Dermis microvascular lymphatic vessel endothelial cell (primary cell): ENCODE measurements at regions not wholly inside any gene's neighbourhood (a gene's known extent, or its start where the extent isn't known, plus 50 kb on each side); places are given as distances from the start of the nearest gene placed in this dataset.

Source experiments
- DNase-seq, 2 donors: peaks; one replicate each; pipeline versions ENCODE4 v3.0.0 to v3.0.0-alpha.2; 2010; ENCODE audit warnings: low read depth in 2 of 2

GRCh38 chr13:103762523-103762922 lies 696.3 kb upstream of the SLC10A2 start:
- DNase-seq, result no peak

DNA sequence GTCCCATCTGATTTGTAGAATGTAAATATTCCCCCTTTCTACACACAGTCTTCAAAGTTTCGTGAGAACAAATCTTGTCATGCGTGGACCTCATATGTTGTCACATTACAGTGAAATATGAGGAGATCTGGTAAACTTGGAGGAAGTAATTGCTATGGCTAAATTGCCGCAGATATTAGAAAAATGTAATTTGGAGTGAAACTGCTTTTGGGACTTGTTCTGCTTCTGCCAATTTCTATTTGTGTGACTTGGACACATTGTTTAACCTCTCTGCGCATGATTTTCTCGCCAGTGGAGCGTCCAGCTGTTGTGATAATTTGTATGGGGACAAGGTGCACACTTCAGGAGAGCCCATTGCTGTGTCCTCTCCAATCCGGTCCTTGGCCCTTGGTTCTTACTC lies 693.1 kb upstream of the SLC10A2 start:
- no peak for DNase-seq

- DNase-seq, result no peak
Observed at GRCh38 chr13:103758222-103758621, 692.0 kb upstream of the SLC10A2 start.

DNA sequence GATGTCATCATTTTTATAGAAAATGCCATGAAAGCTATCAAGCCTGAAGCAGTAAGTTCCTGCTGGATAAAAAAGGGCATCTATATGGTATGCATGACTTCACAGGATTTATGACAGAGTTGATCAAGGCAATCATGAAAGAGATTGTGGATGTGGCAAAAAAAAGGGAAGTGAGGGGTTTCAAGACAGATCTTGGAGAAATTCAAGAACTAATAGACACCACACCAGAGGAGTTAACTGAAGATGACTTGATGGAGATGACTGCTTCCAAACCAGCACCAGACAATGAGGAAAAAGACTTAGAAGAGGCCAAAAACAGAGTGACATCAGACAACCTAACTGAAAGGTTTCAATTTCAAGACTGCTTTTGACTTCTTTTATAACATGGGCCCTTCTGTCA lies 691.1 kb upstream of the SLC10A2 start:
- DNase-seq, result no peak

GRCh38 chr13:103754783-103755182 lies 688.6 kb upstream of the SLC10A2 start:
- no peak for DNase-seq

- no peak for DNase-seq
Observed at GRCh38 chr13:103734837-103735236, 668.6 kb upstream of the SLC10A2 start.

GRCh38 chr13:103731959-103732358 lies 665.7 kb upstream of the SLC10A2 start:
- no peak for DNase-seq

GRCh38 chr13:103730407-103730806 lies 664.2 kb upstream of the SLC10A2 start:
- DNase-seq, result no peak

GRCh38 chr13:103726808-103727207 lies 660.6 kb upstream of the SLC10A2 start:
- DNase-seq, result no peak

DNA sequence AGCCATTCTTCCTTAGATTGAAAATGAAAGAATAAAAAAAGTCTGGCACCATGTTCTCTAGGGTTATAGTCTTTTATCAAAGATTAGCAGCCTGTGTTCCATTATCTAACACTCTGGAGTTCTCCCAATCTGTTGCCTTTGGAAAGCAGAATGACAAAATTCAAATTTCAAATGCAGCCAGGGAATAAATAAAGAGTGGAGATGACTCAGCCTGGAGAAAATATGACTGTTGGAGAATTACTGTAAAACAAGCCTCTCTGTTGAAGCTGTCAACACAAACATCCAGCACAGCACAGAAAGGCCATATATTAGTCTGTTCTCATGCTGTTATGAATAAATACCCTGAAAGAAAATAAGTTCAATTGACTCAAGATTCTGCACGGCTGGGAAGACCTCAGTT lies 650.5 kb upstream of the SLC10A2 start:
- DNase-seq, result no peak

- DNase-seq, result no peak
Observed at GRCh38 chr13:103715335-103715734, 649.1 kb upstream of the SLC10A2 start.

DNA sequence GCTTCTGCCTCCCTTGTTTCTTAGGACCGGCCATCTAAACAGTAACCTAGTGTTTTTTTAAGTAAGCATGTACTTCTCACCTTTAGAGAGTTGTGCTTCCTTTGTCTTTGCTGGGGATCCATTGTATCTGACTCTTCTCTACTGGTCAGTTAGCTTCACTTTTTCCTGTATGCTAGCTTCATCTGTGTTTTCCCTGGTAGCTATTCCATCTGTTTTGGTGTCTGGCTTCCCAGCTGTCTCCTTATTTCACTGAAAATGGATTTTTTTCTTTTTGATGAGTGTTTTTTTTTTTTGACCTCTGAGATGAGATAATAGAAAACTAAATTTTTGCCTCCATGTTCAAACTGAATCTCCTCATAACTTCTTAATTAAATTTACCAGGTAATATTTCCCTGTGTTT lies 637.0 kb upstream of the SLC10A2 start:
- no peak for DNase-seq

GRCh38 chr13:103698000-103698399 lies 631.8 kb upstream of the SLC10A2 start:
- no peak for DNase-seq

DNA sequence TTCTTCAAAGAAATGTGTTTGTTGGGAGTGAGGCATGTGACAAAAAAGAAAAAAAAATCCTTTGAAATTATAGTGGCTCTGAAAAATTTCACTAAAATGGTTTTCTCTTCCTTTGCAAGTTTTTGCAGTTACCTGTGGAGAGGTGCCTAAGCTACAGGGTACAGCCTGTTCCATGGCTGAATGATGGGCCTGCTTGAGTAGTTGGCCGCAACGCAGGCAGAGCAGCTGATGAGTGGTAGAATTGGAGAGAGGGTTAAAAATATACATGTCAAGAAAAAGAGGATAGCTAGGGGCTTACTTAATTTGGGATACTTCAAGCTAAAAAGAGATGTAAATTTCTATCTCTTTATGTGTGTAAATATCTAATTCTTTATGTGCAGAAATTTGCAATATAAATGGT lies 629.1 kb upstream of the SLC10A2 start:
- no peak for DNase-seq

DNA sequence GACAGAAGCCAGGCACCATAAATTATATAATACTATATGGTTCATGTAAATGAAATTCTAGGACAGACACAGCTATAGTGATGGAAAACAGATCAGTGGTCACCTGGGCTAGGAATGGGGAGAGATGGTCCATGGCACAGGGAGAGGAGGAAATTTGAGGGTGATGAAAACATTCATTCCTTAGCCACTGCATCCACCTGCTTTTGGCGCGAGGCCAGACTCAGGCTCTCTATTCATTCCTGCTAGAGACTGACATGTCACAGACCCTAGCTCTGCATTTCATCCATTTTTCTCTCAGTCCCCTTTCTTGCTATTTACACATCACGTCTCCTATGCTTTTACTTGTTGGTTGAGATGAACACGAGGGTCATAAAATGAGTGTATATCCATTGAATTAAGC lies 628.3 kb upstream of the SLC10A2 start:
- DNase-seq, result no peak

DNA sequence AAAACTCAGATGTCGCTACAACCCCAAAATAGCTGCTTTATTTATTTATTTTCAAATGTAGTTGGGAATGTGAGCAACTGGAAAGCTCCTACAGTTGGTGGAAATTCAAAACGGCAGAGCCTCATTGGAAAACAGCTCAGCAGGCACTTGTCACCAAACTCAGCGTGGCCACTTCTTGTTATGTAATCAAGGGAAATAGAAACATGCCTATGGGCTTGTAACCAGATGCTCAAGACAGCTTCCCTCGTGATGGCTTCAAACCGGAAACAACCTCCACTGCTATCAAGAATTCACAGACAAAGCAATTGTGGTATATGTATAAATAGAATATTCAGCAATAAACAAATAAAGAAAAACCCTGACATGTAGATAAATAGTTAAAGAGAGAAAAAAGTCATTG lies 627.8 kb upstream of the SLC10A2 start:
- no peak for DNase-seq

- DNase-seq, result no peak
Observed at GRCh38 chr13:103692442-103692841, 626.2 kb upstream of the SLC10A2 start.

DNA sequence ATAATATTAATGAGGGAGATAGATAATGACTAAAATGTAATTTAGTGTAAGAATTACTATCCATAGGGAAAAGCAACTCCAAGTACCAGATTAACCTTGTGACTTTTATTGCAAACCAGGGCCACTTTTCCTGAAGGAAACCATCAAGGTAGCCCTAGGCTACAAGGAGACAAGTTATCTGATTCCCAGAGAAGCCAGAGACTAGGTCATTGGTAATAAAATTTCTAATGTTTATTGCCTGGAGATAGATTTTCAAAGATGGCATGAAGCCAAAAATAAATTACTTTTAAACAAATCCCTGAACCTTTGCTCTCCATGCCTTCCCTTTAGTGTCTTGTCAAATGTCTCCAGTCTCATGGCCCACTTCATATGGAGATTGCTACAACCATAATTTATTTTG lies 610.1 kb upstream of the SLC10A2 start:
- DNase-seq, result no peak

GRCh38 chr13:103671547-103671946 lies 605.3 kb upstream of the SLC10A2 start:
- DNase-seq, result no peak

GRCh38 chr13:103663996-103664395 lies 597.8 kb upstream of the SLC10A2 start:
- no peak for DNase-seq

DNA sequence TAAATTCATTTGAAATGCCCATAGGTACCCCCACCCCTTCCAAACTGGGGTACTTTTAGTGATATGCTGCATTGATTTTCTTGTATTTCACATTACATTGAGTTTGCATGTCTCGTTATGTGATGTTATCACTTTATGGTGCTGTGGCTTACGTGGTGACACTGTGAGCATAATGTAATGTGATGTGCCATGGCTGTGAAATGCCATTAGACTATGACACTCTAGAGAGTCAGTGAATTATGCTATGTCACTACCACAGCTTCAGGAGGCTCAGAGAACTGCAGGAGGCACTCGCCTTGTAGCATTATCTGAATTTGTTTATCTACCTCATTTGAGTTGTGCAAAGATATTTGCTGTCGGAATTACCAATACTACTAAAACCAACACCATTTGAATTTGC lies 590.1 kb upstream of the SLC10A2 start:
- no peak for DNase-seq

- DNase-seq, result no peak
Observed at GRCh38 chr13:103640606-103641005, 574.4 kb upstream of the SLC10A2 start.

- DNase-seq, result no peak
Observed at GRCh38 chr13:103639326-103639725, 573.1 kb upstream of the SLC10A2 start.

DNA sequence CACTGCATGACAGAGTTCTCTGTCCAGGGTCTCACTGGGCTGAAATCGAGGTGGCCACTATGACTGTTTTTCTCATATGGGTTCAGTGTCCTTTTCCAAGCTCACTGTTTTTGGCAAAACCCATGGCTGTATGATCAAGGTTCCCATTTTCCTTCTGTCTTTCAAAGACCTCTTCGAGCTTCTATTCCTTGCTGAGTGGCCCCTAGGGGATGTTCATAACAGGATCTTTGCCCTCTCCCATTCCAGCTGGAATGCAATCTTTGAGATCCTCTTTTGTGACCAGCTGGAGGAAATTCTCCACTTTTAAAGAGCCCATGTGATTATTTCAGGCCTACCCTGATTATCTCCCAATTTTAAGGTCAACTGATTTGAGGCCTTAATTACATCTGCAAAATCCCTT lies 572.5 kb upstream of the SLC10A2 start:
- DNase-seq, result no peak

DNA sequence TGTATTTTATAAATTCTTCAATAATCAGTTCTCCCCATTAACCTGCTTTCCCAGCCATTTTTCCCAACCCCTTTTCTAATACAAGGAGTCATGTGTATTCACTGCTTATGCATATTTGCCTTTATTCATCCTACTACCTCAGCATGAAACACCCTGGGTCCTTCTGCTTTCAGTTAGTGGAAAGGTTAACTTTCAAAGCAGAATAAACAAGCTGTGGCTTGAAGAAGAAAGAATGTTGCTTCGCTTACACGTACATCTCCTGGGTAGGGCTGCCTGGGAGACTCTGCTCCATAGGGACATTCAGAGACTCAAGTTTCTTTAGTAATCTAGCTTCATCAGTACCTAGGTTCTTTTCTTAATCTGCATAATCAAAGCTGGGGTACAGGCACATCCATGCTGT lies 567.8 kb upstream of the SLC10A2 start:
- no peak for DNase-seq
